H1 (cell line): ENCODE measurements at regions not wholly inside any gene's neighbourhood (a gene's known extent, or its start where the extent isn't known, plus 50 kb on each side); places are given as distances from the start of the nearest gene placed in this dataset.

Experiments used
- CBX5 ChIP-seq: fragments of 300-800, 300-1000 bp; sonication (generic); IDR thresholded peaks from 2 replicates; pipeline ENCODE4 v1.7.1; 2016; ENCODE audit warnings: antibody characterized with exemption, low read length, low read depth
- CHD7 ChIP-seq: fragments of 300-600 bp; sonication (generic); IDR thresholded peaks from 2 replicates; pipeline ENCODE4 v1.7.1; 2012; ENCODE audit warnings: low read length, moderate library complexity, mild to moderate bottlenecking, inconsistent platforms; ENCODE audit not compliant: insufficient replicate concordance
- RFX5 ChIP-seq: IDR thresholded peaks from 2 replicates; pipeline ENCODE4 v1.6.1; 2011; ENCODE audit warnings: low read depth, low read length, improper control_type of control experiment, borderline replicate concordance
- TCF12 ChIP-seq: IDR thresholded peaks from 2 replicates; pipeline ENCODE4 v1.6.1; 2011; ENCODE audit warnings: low read depth, mild to moderate bottlenecking, low read length

DNA sequence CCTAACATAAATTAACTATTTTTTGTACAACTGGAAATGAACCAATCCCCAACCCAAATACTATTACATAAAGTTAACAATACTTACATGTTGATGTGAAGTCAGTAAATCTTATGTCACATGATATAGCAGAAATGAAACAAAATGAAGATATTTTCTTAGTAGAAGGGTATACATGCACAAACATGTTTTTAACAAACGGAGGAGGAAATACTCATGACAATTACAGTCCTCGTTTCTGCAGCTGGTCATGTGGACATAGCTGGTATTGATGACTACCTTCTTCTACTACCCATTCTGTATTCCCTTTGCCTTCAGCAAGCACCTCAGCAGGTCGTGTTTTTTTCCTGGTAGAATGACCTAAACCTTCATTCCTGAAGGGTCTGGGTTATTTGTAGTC, 252.3 kb downstream of the HTR7 start (continued):
- no peak for TF ChIP-seq CHD7
- no peak for TF ChIP-seq TCF12
- TF ChIP-seq CBX5, result no peak
- no peak for TF ChIP-seq RFX5
- TF ChIP-seq, all 59 proteins: peak for 0
